Neural progenitor cell (in vitro differentiated cells): ENCODE measurements at regions not wholly inside any gene's neighbourhood (a gene's known extent, or its start where the extent isn't known, plus 50 kb on each side); places are given as distances from the start of the nearest gene placed in this dataset.

Experiments used
- EZH2 ChIP-seq: fragments of 200-600 bp; sonication (generic); IDR thresholded peaks from 2 replicates; pipeline ENCODE4 v1.6.1; 2017; ENCODE audit warnings: antibody characterized with exemption, mild to moderate bottlenecking, moderate library complexity
- EZH2phosphoT487 ChIP-seq: fragments of 200-600 bp; sonication (generic); IDR thresholded peaks from 2 replicates; pipeline ENCODE4 v1.6.1; 2017; ENCODE audit warnings: antibody characterized with exemption
- TF ChIP-seq, protein P1 (sequence below): fragments of 200-600 bp; sonication (generic); IDR thresholded peaks from 2 replicates; pipeline ENCODE4 v1.5.1; 2017; ENCODE audit warnings: antibody characterized with exemption, mild to moderate bottlenecking

DNA sequence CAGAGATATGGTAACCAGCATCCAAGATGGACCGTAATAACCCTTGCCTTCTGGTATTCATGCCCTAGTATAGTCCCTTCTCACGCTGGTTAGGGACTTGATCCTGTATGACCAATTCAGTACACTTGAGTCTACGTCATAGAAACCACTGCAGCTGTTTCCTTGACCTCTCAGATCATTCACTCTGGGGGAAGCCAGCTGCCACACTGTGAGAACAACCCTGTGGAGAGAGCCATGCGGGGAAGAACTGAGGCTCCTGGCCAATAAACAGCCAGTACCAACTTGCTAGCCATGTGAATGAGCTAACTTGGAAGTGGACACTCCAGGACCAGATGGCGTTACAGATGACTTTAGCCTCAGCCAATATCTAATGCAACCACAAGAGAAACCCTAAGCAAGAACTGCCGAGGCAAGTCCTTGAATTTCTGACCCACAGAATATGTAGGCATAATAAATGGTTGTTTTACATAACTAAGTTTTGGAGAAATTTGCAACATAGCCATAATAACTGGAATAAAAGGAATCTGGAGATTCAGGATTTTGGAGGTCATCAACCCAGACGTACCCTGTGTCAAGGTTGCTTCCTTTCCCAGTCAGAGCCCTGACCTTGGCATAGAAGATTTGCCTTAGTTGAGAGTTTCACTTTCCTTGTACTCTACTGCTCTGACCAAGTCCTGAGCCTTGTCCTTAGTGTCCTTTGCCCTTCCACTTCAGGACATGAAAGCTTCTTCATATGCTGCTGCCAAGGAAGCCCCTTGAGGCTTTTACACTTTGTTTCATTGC lies 87.3 kb upstream of the ZNF81 start:
- TF ChIP-seq, protein P1, sequence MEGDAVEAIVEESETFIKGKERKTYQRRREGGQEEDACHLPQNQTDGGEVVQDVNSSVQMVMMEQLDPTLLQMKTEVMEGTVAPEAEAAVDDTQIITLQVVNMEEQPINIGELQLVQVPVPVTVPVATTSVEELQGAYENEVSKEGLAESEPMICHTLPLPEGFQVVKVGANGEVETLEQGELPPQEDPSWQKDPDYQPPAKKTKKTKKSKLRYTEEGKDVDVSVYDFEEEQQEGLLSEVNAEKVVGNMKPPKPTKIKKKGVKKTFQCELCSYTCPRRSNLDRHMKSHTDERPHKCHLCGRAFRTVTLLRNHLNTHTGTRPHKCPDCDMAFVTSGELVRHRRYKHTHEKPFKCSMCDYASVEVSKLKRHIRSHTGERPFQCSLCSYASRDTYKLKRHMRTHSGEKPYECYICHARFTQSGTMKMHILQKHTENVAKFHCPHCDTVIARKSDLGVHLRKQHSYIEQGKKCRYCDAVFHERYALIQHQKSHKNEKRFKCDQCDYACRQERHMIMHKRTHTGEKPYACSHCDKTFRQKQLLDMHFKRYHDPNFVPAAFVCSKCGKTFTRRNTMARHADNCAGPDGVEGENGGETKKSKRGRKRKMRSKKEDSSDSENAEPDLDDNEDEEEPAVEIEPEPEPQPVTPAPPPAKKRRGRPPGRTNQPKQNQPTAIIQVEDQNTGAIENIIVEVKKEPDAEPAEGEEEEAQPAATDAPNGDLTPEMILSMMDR, result no peak
- TF ChIP-seq EZH2phosphoT487 (no peak), EZH2 (no peak)
